ENCODE measurements at regions not wholly inside any gene's neighbourhood (a gene's known extent, or its start where the extent isn't known, plus 50 kb on each side); places are given as distances from the start of the nearest gene placed in this dataset.

GRCh38 chr18:10122988-10123950 is 209.5 kb downstream of the VAPA start:
- no peak for TF ChIP-seq CTCF (IDR thresholded peaks at IDR 0.05)
- TF ChIP-seq POLR2A (IDR thresholded peaks at IDR 0.05) = no peak

Measured in breast epithelium (tissue), 3 donors.